K562 (cell line): ENCODE measurements at regions not wholly inside any gene's neighbourhood (a gene's known extent, or its start where the extent isn't known, plus 50 kb on each side); places are given as distances from the start of the nearest gene placed in this dataset.

Experiments
- ATAC-seq: fragments of 200-7000 bp; cut with Tn5 transposase; 3 replicates; pipeline ENCODE4 v1.9.1; 2020; ENCODE audit warnings: moderate library complexity
- BruUV-seq: library from RNA; stranded (reverse); fragments of 400-500 nt; replicated peaks from 2 replicates; lab custom pipeline; 2021; lab: Mats Ljungman, UMichigan
- CTCF ChIA-PET: fragments of 300-600 bp; formaldehyde crosslinking; extraction: SDS; loops from one replicate; lab custom pipeline; 2021; ENCODE audit warnings: low intra/inter-chr PET ratio; lab: Yijun Ruan, JAX
- POLR2A ChIA-PET: fragments of 300-600, 350-650 bp; sonication (Branson Sonifier 250); formaldehyde crosslinking; extraction: SDS; loops from one replicate; lab custom pipeline; 2021; ENCODE audit warnings: antibody characterized with exemption, inconsistent platforms; lab: Yijun Ruan, JAX
- DNase-seq, 4 experiments: peaks; one replicate each; pipeline versions ENCODE4 v3.0.0 to v3.0.0-alpha.2; 2011 to 2018; ENCODE audit warnings: low spot score in 3 of 4, mixed read lengths in 3 of 4; ENCODE audit errors: extremely low read depth in 1 of 4
- FAIRE-seq: peaks from 2 replicates; lab custom pipeline; 2011; peaks lifted over from hg19 to GRCh38; lab: Jason Lieb, UNC
- H2AFZ ChIP-seq: 2 replicates; pipeline ENCODE4 v1.6.0; 2011; ENCODE audit warnings: low read depth, low read length, control low read depth, inconsistent platforms
- H3K27ac ChIP-seq: fragments of 200-600 bp; 3 replicates; pipeline ENCODE4 v1.8.0; 2011; ENCODE audit warnings: low read depth, mild to moderate bottlenecking, control low read depth, inconsistent platforms, low read length, moderate library complexity, mixed read lengths; ENCODE audit errors: extremely low read depth
- H3K27me3 ChIP-seq, 2 experiments: fragments of 300-600 bp in 1 of 2; 2 replicates in 1 of 2; 3 replicates in 1 of 2; pipeline versions ENCODE4 v1.6.0 to v1.8.0; 2011; ENCODE audit warnings: inconsistent platforms in 2 of 2, low read length in 2 of 2, mild to moderate bottlenecking in 1 of 2, mixed read lengths in 1 of 2, moderate library complexity in 1 of 2; ENCODE audit not compliant: control insufficient read depth in 2 of 2, insufficient read depth in 2 of 2
- H3K36me3 ChIP-seq: fragments of 300-600 bp; 3 replicates; pipeline ENCODE4 v1.8.0; 2011; ENCODE audit warnings: mild to moderate bottlenecking, low read length, inconsistent platforms; ENCODE audit not compliant: control insufficient read depth, insufficient read depth
- H3K4me1 ChIP-seq, 2 experiments: fragments of 200-600 bp in 1 of 2; replicated peaks in 1 of 2; 2 replicates in 1 of 2; 3 replicates in 1 of 2; pipeline versions ENCODE4 v1.5.1 to v1.8.0; 2011; ENCODE audit warnings: inconsistent platforms in 2 of 2, low read length in 2 of 2, mild to moderate bottlenecking in 1 of 2, mixed read lengths in 1 of 2, moderate library complexity in 1 of 2; ENCODE audit not compliant: control insufficient read depth in 2 of 2, insufficient read depth in 2 of 2
- H3K4me2 ChIP-seq: 2 replicates; pipeline ENCODE4 v1.6.1; 2011; ENCODE audit warnings: low read length, control low read depth, inconsistent platforms, mixed read lengths; ENCODE audit not compliant: insufficient read depth
- H3K4me3 ChIP-seq: fragments of 200-600 bp; sonication (generic), shearing (Covaris generic); 2 replicates; pipeline ENCODE4 v1.5.1; 2016; ENCODE audit warnings: control low read depth, inconsistent platforms
- H3K79me2 ChIP-seq: fragments of 200-600 bp; 3 replicates; pipeline ENCODE4 v1.8.0; 2011; ENCODE audit warnings: low read length, inconsistent platforms; ENCODE audit not compliant: control insufficient read depth, insufficient read depth
- H3K9ac ChIP-seq, 2 experiments: 2 replicates each; pipeline versions ENCODE4 v1.6.0 to v1.6.1; 2011; ENCODE audit warnings: low read depth in 2 of 2, low read length in 2 of 2, control low read depth in 1 of 2, inconsistent platforms in 1 of 2, mild to moderate bottlenecking in 1 of 2, mixed read lengths in 1 of 2; ENCODE audit not compliant: insufficient read depth in 1 of 2
- H3K9me1 ChIP-seq: one replicate; pipeline ENCODE4 v1.6.0; 2011; ENCODE audit warnings: inconsistent platforms, mild to moderate bottlenecking, low read length, moderate library complexity; ENCODE audit not compliant: control insufficient read depth, insufficient read depth
- H3K9me3 ChIP-seq: replicated peaks from 2 replicates; pipeline ENCODE4 v1.5.1; 2011; ENCODE audit warnings: low read depth, low read length, inconsistent platforms; ENCODE audit not compliant: control insufficient read depth, insufficient read depth
- H4K20me1 ChIP-seq: replicated peaks from 2 replicates; pipeline ENCODE4 v1.6.1; 2011; ENCODE audit warnings: low read length, inconsistent platforms, mixed read lengths; ENCODE audit not compliant: control insufficient read depth, insufficient read depth
- ARID2 ChIP-seq: fragments of 450-650 bp; IDR thresholded peaks from 2 replicates; pipeline ENCODE4 v1.6.1; 2017; ENCODE audit warnings: antibody characterized with exemption, mild to moderate bottlenecking
- CREB3 ChIP-seq: fragments of 450-650 bp; conservative IDR thresholded peaks from 2 replicates; pipeline ENCODE4 v1.6.1; 2016; ENCODE audit warnings: missing genetic modification characterization, low read depth, mild to moderate bottlenecking, missing compliant biosample characterization, moderate library complexity
- FUS ChIP-seq: fragments of 200-400 bp; formaldehyde crosslinking; optimal IDR thresholded peaks from 2 replicates; pipeline ENCODE3; 2017; ENCODE audit warnings: low read depth, low read length
- HDAC6 ChIP-seq: IDR thresholded peaks from 2 replicates; pipeline ENCODE4 v1.6.1; 2012; ENCODE audit warnings: low read depth, mild to moderate bottlenecking, control low read depth, inconsistent platforms, low read length, moderate library complexity
- MBD2 ChIP-seq: sonication (generic); IDR thresholded peaks from 2 replicates; pipeline ENCODE4 v1.6.1; 2016; ENCODE audit warnings: low read depth, borderline replicate concordance
- PRMT5 ChIP-seq: sonication (generic); formaldehyde crosslinking; IDR thresholded peaks from 2 replicates; pipeline ENCODE4 v1.5.0; 2020; ENCODE audit warnings: missing genetic modification reagents
- RUNX1 ChIP-seq: sonication (generic); IDR thresholded peaks from 2 replicates; pipeline ENCODE4 v1.6.1; 2016; ENCODE audit warnings: antibody characterized with exemption, low read depth
- SMARCC2 ChIP-seq: fragments of 450-650 bp; IDR thresholded peaks from 2 replicates; pipeline ENCODE4 v1.6.1; 2017; ENCODE audit warnings: antibody characterized with exemption, moderate library complexity, mild to moderate bottlenecking, low read depth
- TGIF2 ChIP-seq: sonication (generic); formaldehyde crosslinking; IDR thresholded peaks from 2 replicates; pipeline ENCODE4 v1.8.1; 2022; ENCODE audit warnings: mild to moderate bottlenecking, missing genetic modification reagents, moderate library complexity
- TRIM25 ChIP-seq: fragments of 450-650 bp; IDR thresholded peaks from 2 replicates; pipeline ENCODE4 v1.7.0; 2016; ENCODE audit warnings: borderline replicate concordance
- ZBTB7A ChIP-seq: IDR thresholded peaks from 2 replicates; pipeline ENCODE4 v1.6.1; 2011; ENCODE audit warnings: low read depth, mild to moderate bottlenecking, low read length, moderate library complexity, borderline replicate concordance; ENCODE audit not compliant: control insufficient read depth
- ZNF696 ChIP-seq: fragments of 250-450 bp; sonication (Bioruptor Pico); conservative IDR thresholded peaks from 2 replicates; pipeline ENCODE4 v1.4.0; 2020; ENCODE audit warnings: mild to moderate bottlenecking, moderate library complexity
- ZNF778 ChIP-seq: fragments of 450-650 bp; formaldehyde crosslinking; IDR thresholded peaks from 2 replicates; pipeline ENCODE4 v1.4.0; 2020; ENCODE audit warnings: mild to moderate bottlenecking, moderate library complexity
- WGBS: fragments of 100-300 bp; shearing (Covaris generic); methylation state at CpG from one replicate; pipeline ENCODE4 v1.1.6; 2016; ENCODE audit warnings: low coverage, mixed read lengths; ENCODE audit not compliant: insufficient coverage; ENCODE audit errors: missing lambda C conversion rate; 5-methylcytosine and 5-hydroxymethylcytosine counted together
- in situ Hi-C: fragments of 300-500 bp; cut with MboI; formaldehyde crosslinking; loops from 4 replicates; pipeline ENCODE4 v1.15.0; 2018; ENCODE audit warnings: inconsistent platforms, mixed read lengths
- intact Hi-C: fragments of 100-400 bp; cut with micrococcal nuclease; formaldehyde crosslinking; loops from 2 replicates; pipeline ENCODE4 v1.14.2; 2022
- TF ChIP-seq, protein P1 (sequence below): sonication (generic); formaldehyde crosslinking; IDR thresholded peaks from 2 replicates; pipeline ENCODE4 v1.8.0; 2022; ENCODE audit warnings: mild to moderate bottlenecking, missing genetic modification reagents

- CTCF ChIA-PET, result no interaction called here
- Histone ChIP-seq H4K20me1 (no peaks in the 10 kb centered on the region), H3K4me1 (no peaks in the 10 kb centered on the region; a peak in 2 of 5 replicates), H3K36me3 (no peaks in the 10 kb centered on the region), H3K9me3 (no peaks in the 10 kb centered on the region), H3K79me2 (no peaks in the 10 kb centered on the region), H3K4me2 (no peak overlapping the region), H2AFZ (no peak overlapping the region), H3K4me3 (no peak overlapping the region), H3K9ac (no peak overlapping the region), H3K9me1 (no peaks in the 10 kb centered on the region), H3K27ac (no peak overlapping the region), H3K27me3 (no peaks in the 10 kb centered on the region)
- FAIRE-seq (no peak), DNase-seq (no peak), ATAC-seq (no peak)
- no TSS peak for BruUV-seq
- intact Hi-C loops (no loop called here), in situ Hi-C loops (no loop called here)
- no peak for TF ChIP-seq PRMT5 (CRISPR knock-in tag)
- TF ChIP-seq ZNF778 (CRISPR knock-in tag), result no peak
- TF ChIP-seq TRIM25, result no peak
- no peak for TF ChIP-seq RUNX1
- no peak for TF ChIP-seq HDAC6
- TF ChIP-seq SMARCC2, result no peak
- TF ChIP-seq, protein P1, sequence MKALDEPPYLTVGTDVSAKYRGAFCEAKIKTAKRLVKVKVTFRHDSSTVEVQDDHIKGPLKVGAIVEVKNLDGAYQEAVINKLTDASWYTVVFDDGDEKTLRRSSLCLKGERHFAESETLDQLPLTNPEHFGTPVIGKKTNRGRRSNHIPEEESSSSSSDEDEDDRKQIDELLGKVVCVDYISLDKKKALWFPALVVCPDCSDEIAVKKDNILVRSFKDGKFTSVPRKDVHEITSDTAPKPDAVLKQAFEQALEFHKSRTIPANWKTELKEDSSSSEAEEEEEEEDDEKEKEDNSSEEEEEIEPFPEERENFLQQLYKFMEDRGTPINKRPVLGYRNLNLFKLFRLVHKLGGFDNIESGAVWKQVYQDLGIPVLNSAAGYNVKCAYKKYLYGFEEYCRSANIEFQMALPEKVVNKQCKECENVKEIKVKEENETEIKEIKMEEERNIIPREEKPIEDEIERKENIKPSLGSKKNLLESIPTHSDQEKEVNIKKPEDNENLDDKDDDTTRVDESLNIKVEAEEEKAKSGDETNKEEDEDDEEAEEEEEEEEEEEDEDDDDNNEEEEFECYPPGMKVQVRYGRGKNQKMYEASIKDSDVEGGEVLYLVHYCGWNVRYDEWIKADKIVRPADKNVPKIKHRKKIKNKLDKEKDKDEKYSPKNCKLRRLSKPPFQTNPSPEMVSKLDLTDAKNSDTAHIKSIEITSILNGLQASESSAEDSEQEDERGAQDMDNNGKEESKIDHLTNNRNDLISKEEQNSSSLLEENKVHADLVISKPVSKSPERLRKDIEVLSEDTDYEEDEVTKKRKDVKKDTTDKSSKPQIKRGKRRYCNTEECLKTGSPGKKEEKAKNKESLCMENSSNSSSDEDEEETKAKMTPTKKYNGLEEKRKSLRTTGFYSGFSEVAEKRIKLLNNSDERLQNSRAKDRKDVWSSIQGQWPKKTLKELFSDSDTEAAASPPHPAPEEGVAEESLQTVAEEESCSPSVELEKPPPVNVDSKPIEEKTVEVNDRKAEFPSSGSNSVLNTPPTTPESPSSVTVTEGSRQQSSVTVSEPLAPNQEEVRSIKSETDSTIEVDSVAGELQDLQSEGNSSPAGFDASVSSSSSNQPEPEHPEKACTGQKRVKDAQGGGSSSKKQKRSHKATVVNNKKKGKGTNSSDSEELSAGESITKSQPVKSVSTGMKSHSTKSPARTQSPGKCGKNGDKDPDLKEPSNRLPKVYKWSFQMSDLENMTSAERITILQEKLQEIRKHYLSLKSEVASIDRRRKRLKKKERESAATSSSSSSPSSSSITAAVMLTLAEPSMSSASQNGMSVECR (CRISPR knock-in tag), result no peak
- TF ChIP-seq MBD2, result no peak
- TF ChIP-seq TGIF2 (CRISPR knock-in tag), result no peak
- no peak for TF ChIP-seq CREB3
- TF ChIP-seq ZBTB7A, result no peak
- no peak for TF ChIP-seq FUS
- no peak for TF ChIP-seq ZNF696 (CRISPR knock-in tag)
- TF ChIP-seq ARID2, result no peak
- POLR2A ChIA-PET, result no interaction called here
- 0% methylated on average over 4 of the region's 4 CpGs for WGBS
Observed at GRCh38 chr7:32158751-32159745, 88.8 kb upstream of the PDE1C start.
